ENCODE measurements at regions not wholly inside any gene's neighbourhood (a gene's known extent, or its start where the extent isn't known, plus 50 kb on each side); places are given as distances from the start of the nearest gene placed in this dataset.
"Not testable (repeated sequence)": the region's sequence is repeated elsewhere in the genome, so short reads cannot be mapped to it uniquely, and the experiment has no call there.

DNA sequence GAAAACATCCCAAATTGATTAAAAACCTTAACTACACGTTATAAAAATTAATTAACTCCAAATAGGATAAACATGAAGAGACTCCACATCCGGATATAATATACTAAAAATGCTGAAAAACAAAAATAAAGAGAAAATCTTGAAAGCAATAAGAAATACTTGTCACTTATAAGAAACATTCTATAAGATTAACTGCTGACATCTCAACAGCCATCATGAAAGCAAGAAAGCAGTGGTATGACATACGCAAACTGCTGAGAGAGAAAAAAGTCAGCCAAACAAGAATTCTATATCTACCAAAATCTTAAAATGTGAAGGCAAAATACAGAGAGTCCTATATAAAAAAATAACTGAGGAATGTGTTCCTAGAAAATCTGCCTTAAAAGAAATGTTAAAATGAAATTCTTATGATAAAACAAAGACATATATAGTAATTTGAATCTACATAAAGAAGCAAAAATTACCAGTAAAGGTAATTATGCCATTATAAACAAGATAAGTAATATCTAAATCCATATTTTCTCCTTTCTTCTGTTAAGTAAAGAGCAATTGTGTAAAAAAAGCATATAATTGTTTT, 1851.1 kb downstream of the PCDH9 start:
- H3K4me3 ChIP-seq (ENCODE audit: low read depth, low read length) = no peak overlapping the region
- no peak for DNase-seq (ENCODE audit: low read depth)
- TF ChIP-seq, protein P1, sequence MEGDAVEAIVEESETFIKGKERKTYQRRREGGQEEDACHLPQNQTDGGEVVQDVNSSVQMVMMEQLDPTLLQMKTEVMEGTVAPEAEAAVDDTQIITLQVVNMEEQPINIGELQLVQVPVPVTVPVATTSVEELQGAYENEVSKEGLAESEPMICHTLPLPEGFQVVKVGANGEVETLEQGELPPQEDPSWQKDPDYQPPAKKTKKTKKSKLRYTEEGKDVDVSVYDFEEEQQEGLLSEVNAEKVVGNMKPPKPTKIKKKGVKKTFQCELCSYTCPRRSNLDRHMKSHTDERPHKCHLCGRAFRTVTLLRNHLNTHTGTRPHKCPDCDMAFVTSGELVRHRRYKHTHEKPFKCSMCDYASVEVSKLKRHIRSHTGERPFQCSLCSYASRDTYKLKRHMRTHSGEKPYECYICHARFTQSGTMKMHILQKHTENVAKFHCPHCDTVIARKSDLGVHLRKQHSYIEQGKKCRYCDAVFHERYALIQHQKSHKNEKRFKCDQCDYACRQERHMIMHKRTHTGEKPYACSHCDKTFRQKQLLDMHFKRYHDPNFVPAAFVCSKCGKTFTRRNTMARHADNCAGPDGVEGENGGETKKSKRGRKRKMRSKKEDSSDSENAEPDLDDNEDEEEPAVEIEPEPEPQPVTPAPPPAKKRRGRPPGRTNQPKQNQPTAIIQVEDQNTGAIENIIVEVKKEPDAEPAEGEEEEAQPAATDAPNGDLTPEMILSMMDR (IDR thresholded peaks at IDR 0.05; ENCODE audit: insufficient read depth, low read depth, low read length, missing control alignments) = no peak

DNA sequence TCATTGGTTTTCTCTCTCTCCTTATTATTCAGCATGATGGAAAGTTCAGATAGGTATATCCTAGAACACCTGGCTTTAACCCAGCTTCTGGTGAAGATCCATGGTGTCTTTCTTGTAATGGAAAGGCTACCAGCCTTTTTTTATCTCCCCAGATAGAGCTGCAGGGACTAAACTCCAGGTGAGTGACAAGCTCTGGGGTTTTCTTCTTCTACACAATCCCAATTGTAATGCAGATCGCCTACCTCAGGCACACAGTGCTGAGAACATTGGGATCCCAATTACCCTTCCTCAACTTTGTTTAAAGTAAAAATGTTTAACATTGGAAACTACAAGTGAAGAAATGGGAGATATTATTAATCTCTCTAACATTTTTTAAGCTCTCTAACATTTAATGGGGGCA, 1851.7 kb downstream of the PCDH9 start:
- no peak for DNase-seq (ENCODE audit: low read depth)
- H3K4me3 ChIP-seq (ENCODE audit: low read depth, low read length) = no peak overlapping the region
- TF ChIP-seq, protein P1 (IDR thresholded peaks at IDR 0.05; ENCODE audit: insufficient read depth, low read depth, low read length, missing control alignments) = no peak

DNA sequence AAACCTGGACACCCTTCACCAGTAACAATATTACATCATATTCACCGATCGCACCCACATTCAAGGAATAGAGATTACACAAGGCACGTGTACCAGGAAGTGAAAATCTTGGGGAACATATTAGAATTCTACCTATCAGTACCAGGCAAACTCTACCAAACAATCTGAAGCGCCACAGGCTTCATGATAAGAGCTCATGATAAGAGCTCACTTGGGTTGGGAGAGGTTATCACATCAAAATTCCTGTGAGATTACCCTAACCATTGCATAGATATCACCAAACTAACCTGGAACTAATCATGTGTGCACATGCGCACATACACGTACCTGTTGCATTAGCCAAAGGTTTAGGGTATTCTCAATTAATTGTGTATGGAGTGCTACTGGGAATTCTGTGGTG, 1861.3 kb downstream of the PCDH9 start:
- TF ChIP-seq, protein P1 (IDR thresholded peaks at IDR 0.05; ENCODE audit: insufficient read depth, low read depth, low read length, missing control alignments) = no peak
- no peak for DNase-seq (ENCODE audit: low read depth)
- H3K4me3 ChIP-seq (ENCODE audit: low read depth, low read length) = no peak overlapping the region

DNA sequence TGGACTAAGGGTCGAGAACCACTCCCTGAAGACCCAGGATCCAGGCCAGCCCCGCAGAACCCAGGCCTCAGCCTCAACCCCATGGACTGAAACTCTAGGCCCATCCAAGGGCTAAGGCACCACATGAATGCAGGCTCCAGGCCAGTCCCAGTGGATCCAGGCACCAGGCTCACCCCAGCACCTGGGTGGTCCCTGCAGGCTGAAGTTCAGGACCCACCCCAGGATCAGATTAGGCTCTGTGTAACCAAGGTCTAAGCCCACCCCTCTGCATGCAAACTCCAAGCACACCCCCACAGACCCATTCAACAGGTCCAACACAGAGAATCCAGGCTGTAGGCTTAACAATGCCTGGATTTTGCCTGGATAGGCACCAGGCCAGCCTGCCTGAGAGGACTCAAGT, 1876.2 kb downstream of the PCDH9 start:
- H3K4me3 ChIP-seq (ENCODE audit: low read depth, low read length) = no peak overlapping the region
- DNase-seq (ENCODE audit: low read depth) = no peak
- TF ChIP-seq, protein P1 (IDR thresholded peaks at IDR 0.05; ENCODE audit: insufficient read depth, low read depth, low read length, missing control alignments) = no peak

DNA sequence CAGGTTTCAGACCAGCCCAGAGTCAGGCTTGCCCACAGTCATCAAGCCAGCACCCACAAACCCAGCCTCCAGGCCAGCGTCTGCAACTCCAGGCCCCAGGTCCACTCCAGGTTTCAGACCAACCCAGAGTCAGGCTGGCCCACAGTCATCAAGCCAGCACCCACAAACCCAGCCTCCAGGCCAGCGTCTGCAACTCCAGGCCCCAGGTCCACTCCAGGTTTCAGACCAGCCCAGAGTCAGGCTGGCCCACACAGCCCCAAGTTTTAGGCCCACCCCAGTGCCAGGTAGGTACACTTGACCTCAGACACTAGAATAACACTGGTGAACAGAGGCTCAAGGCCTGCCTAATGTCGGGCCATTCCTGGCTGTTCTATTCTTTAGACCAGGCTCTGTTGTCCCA, 1877.0 kb downstream of the PCDH9 start:
- not testable (repeated sequence) for DNase-seq (ENCODE audit: low read depth)

DNA sequence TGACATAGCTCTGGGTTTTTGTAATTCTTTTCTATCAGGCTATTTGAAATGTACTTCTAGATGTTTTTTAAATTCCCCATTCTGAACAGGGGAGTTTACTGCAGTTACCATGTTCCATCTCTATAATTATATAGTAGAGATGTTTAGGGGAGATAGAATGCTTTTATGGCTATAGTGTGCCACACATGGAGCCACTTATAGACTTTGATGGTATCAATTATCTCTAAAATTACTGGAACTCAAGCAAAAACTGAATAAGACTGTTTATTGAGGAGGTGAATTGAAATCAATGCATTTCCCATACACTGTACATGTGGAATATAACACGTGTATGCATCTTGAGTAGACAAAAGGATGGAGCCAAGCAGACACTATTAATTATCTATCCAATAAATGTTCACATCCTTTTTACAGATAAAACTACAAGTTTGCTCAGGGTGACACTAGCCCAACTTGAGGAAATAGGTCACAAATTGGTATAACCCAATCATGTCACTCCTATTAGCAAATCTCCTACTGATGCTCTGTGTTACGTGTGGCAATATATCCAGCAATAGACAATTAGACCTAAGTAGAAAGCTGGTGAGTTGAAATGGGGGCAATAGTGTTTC, 1882.6 kb downstream of the PCDH9 start:
- TF ChIP-seq, protein P1 (IDR thresholded peaks at IDR 0.05; ENCODE audit: insufficient read depth, low read depth, low read length, missing control alignments) = no peak
- no peak for DNase-seq (ENCODE audit: low read depth)
- H3K4me3 ChIP-seq (ENCODE audit: low read depth, low read length) = no peak overlapping the region

More for the DNA sequence above, 1877.0 kb downstream of the PCDH9 start:
- H3K4me3 ChIP-seq (ENCODE audit: low read depth, low read length) = not testable (repeated sequence)

DNA sequence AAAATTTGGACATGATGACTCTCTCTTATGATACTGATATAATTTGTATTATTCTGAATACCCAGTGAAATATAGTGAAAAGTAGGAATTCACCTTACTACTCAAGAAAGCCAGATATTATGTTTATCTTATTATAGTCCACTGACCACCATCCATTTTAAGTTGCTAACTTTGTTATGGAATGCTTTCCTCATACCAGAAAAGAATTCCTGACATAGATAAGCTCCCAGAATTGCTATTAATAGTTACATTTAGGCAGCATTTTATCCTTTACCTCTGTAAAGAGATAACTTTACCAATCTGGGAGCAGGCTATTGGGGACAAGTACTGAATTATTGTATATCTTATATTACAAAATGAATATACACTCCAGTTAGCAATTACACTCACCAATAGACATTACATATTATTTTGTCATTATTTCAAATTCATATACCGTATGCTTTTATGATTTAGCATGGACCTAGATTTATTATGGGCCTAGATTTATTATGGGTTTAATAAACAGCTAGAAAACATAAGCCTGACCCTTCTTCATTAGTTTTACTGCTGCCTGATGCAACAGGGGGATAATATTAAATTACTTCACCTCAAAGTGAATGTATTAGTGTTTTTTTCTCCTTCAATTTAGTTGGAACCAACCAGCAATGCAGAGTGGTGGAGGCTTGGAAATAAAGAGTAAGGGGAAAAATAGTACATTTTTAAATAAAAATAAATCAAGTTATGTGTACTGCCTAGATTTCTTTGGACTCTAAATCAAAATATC, 1886.1 kb downstream of the PCDH9 start:
- TF ChIP-seq, protein P1 (IDR thresholded peaks at IDR 0.05; ENCODE audit: insufficient read depth, low read depth, low read length, missing control alignments) = no peak
- H3K4me3 ChIP-seq (ENCODE audit: low read depth, low read length) = no peak overlapping the region
- no peak for DNase-seq (ENCODE audit: low read depth)
